ENCODE measurements at regions not wholly inside any gene's neighbourhood (a gene's known extent, or its start where the extent isn't known, plus 50 kb on each side); places are given as distances from the start of the nearest gene placed in this dataset.
A peak's percentile ranks its signal among the peaks of the same experiment; 100 is the strongest.

DNA sequence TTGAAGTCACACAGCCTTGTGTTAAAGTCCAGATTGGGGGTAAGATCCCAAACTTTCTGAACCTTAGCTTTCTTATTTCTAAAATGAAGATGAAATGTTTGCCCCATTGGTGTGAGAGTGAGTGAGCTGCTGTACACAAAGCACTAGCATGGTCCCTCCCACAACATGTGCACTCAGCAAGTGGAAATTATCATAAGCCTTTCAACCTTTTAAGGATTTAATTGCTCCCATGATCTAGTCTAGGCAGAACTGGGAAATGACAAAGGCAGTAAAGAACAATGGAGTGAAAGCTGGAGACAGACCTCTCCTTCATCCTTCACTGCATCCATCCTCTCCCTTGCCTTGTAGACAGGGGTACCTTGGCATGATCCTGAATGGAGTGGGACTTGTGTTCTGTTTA lies 76.0 kb upstream of the GPR12 start:
- Histone ChIP-seq H3K27me3 (ENCODE audit: control insufficient read depth, insufficient read depth, low read length) (peaks cover 5% of the 10 kb centered on the region), H3K9me3 (replicated peaks; ENCODE audit: control insufficient read depth, low read depth, low read length) (no peaks in the 10 kb centered on the region), H3K4me1 (ENCODE audit: control insufficient read depth, insufficient read depth, low read length) (peaks cover 15% of the 10 kb centered on the region), H3K4me3 (ENCODE audit: low read length) (no peak overlapping the region), H3K36me3 (ENCODE audit: control insufficient read depth, insufficient read depth, low read length) (no peaks in the 10 kb centered on the region), H3K27ac (ENCODE audit: low read length) (no peak overlapping the region)
- no peak for DNase-seq

DNA sequence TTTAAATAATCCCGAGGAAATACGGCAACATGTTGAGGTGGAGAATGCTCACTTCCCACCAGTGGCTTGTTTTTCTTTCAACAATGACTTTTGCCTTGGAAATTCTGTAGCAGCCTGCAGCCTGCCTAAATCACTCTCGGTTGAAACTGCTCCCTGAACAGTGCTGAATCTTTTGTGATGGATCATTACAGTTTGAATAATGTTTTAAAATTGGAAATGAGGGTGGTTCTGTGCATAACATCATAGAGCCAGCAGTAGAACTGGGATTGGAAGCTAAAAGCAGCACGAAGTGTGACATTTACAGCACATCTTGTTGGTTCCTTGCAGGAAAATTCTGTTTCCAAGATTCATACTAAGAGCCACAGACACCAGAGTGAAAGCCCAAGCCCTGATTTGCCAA lies 74.1 kb upstream of the GPR12 start:
- no peak overlapping the region for H3K27ac ChIP-seq (ENCODE audit: low read length)
- peaks cover 13% of the 10 kb centered on the region for H3K4me1 ChIP-seq (ENCODE audit: control insufficient read depth, insufficient read depth, low read length)
- DNase-seq, result no peak
- 17% methylated on average over 1 of the region's 4 CpGs for WGBS (ENCODE audit: insufficient coverage)
- peaks cover 5% of the 10 kb centered on the region for H3K27me3 ChIP-seq (ENCODE audit: control insufficient read depth, insufficient read depth, low read length)
- H3K36me3 ChIP-seq (ENCODE audit: control insufficient read depth, insufficient read depth, low read length), result no peaks in the 10 kb centered on the region
- H3K9me3 ChIP-seq (replicated peaks; ENCODE audit: control insufficient read depth, low read depth, low read length), result no peaks in the 10 kb centered on the region
- no peak overlapping the region for H3K4me3 ChIP-seq (ENCODE audit: low read length)

DNA sequence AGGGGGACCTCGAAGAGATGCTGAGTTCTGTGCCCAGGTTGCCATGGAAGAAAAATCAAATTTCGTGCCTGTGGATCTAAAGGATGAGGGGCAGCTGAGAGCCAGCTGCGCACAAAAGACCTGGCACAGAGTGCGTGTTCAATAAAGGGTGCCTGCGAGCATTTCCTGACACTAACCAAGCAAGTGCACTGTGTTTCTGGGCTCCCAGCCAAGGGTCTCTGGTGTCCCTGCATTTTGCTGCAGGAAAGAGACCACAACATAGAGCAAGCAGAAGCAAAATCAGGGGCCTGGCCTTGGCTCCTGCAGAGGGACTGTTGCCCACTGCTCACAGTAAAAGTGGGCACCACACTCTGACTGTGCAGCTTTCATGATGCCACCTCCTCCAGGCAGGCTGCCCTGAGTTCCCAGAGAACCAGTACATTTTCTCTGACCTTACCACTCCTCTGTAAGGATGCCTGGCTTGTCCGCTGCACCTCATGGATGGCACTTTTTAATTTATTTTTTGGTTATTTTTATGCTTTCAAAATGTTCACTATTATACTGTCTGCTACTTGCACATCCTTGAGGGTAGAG lies 70.8 kb upstream of the GPR12 start:
- WGBS (ENCODE audit: insufficient coverage), result 28% methylated on average over 4 of the region's 6 CpGs
- Histone ChIP-seq H3K36me3 (ENCODE audit: control insufficient read depth, insufficient read depth, low read length) (no peaks in the 10 kb centered on the region), H3K27ac (ENCODE audit: low read length) (no peak overlapping the region), H3K4me1 (ENCODE audit: control insufficient read depth, insufficient read depth, low read length) (no peaks in the 10 kb centered on the region), H3K9me3 (replicated peaks; ENCODE audit: control insufficient read depth, low read depth, low read length) (no peaks in the 10 kb centered on the region), H3K4me3 (ENCODE audit: low read length) (no peak overlapping the region), H3K27me3 (ENCODE audit: control insufficient read depth, insufficient read depth, low read length) (peaks cover 3% of the 10 kb centered on the region)
- DNase-seq, result no peak

DNA sequence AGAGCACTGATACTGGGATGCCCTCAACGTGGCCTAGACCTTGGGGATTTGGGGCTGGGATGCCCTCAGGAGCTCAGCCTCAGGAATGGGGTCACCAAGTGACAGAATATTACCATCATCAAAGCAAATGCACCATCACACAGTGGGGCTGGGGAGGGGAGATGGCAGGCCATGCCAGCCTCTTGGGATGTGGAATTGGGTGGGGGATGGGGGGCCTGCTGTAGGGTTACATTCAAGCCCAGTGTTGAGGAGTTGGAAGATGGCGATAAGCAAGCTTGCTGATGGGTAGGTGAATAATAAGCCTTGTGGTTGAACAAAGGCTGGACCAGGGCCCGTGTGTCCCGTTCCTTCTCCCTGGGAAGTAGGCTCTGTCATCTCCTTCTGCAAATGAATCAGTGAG lies 69.1 kb upstream of the GPR12 start:
- 63% methylated on average over 2 of the region's 4 CpGs for WGBS (ENCODE audit: insufficient coverage)
- H3K9me3 ChIP-seq (replicated peaks; ENCODE audit: control insufficient read depth, low read depth, low read length), result no peaks in the 10 kb centered on the region
- no peak for DNase-seq
- H3K27ac ChIP-seq (ENCODE audit: low read length), result no peak overlapping the region
- H3K4me1 ChIP-seq (ENCODE audit: control insufficient read depth, insufficient read depth, low read length), result no peaks in the 10 kb centered on the region
- H3K27me3 ChIP-seq (ENCODE audit: control insufficient read depth, insufficient read depth, low read length), result no peaks in the 10 kb centered on the region
- H3K4me3 ChIP-seq (ENCODE audit: low read length), result no peak overlapping the region
- no peaks in the 10 kb centered on the region for H3K36me3 ChIP-seq (ENCODE audit: control insufficient read depth, insufficient read depth, low read length)

DNA sequence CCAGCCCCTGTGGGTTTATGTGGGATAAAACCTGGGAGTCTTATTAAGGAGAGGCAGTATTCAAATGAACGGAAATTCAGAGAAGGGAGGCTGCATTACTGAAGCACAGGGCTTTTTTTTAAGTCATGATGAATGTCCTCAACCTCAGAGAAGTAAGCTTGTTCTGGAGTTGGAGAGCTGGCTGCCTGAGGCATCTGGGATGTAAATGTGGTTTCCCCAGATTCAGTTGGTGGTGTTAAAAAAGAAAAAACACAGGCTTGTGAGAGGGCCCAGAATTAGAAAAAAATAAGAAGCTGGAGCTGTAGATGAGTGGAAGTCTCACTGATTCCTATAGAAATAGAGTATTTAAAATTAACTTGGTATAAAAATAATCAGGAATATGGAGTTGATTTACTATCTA lies 64.0 kb upstream of the GPR12 start:
- no peak overlapping the region for H3K27ac ChIP-seq (ENCODE audit: low read length)
- H3K4me3 ChIP-seq (ENCODE audit: low read length), result no peak overlapping the region
- H3K4me1 ChIP-seq (ENCODE audit: control insufficient read depth, insufficient read depth, low read length), result no peaks in the 10 kb centered on the region
- no peak for DNase-seq
- no peaks in the 10 kb centered on the region for H3K9me3 ChIP-seq (replicated peaks; ENCODE audit: control insufficient read depth, low read depth, low read length)
- no peaks in the 10 kb centered on the region for H3K27me3 ChIP-seq (ENCODE audit: control insufficient read depth, insufficient read depth, low read length)
- no peaks in the 10 kb centered on the region for H3K36me3 ChIP-seq (ENCODE audit: control insufficient read depth, insufficient read depth, low read length)
- WGBS (ENCODE audit: insufficient coverage), result no CpG with 5 or more reads among the region's 1 CpG

DNA sequence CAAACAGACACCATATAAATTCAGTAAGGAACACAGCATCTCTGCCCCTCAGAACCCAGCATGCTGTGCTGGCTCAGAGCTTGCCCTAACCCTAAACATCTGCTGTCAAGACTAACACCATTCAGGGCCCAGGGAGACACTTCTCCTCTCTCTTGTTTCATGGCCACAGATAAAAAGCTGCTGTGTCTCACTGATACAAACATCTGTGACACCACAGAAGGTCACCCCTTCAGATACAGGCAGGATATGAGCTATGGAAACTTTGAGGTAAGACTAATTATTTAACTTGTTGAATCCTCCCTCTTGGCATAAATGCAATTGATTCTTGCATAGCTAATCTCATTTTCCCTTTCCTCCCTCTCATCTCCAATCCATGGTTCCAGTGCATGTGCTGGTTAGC lies 61.6 kb upstream of the GPR12 start:
- Histone ChIP-seq H3K27ac (ENCODE audit: low read length) (no peak overlapping the region), H3K9me3 (replicated peaks; ENCODE audit: control insufficient read depth, low read depth, low read length) (no peaks in the 10 kb centered on the region), H3K36me3 (ENCODE audit: control insufficient read depth, insufficient read depth, low read length) (no peaks in the 10 kb centered on the region), H3K4me1 (ENCODE audit: control insufficient read depth, insufficient read depth, low read length) (peaks cover 5% of the 10 kb centered on the region), H3K4me3 (ENCODE audit: low read length) (no peak overlapping the region), H3K27me3 (ENCODE audit: control insufficient read depth, insufficient read depth, low read length) (no peaks in the 10 kb centered on the region)
- DNase-seq, result no peak

DNA sequence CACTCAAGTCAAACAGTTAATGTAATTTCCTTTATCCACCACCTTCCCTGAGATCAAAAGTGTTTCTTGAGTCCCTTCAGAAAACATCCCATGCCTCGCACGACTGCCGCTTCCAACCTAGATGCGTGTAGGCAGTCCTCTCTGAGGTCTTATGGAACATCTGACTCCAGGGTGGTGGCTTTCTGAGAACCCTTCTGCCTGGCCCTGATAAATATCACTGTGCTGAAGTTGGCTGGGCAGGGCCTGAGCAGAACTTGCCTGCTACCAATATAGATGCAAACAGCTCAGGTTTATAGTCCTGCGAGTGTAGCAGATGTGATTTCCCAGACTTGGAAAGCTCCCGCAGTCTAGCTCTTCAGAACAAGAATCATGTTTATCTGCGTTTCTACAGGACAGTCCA lies 61.1 kb upstream of the GPR12 start:
- Histone ChIP-seq H3K9me3 (replicated peaks; ENCODE audit: control insufficient read depth, low read depth, low read length) (no peaks in the 10 kb centered on the region), H3K27ac (ENCODE audit: low read length) (no peak overlapping the region), H3K4me1 (ENCODE audit: control insufficient read depth, insufficient read depth, low read length) (peaks cover 5% of the 10 kb centered on the region), H3K27me3 (ENCODE audit: control insufficient read depth, insufficient read depth, low read length) (no peaks in the 10 kb centered on the region), H3K4me3 (ENCODE audit: low read length) (no peak overlapping the region), H3K36me3 (ENCODE audit: control insufficient read depth, insufficient read depth, low read length) (no peaks in the 10 kb centered on the region)
- WGBS (ENCODE audit: insufficient coverage), result 71% methylated on average over 5 of the region's 7 CpGs
- no peak for DNase-seq

DNA sequence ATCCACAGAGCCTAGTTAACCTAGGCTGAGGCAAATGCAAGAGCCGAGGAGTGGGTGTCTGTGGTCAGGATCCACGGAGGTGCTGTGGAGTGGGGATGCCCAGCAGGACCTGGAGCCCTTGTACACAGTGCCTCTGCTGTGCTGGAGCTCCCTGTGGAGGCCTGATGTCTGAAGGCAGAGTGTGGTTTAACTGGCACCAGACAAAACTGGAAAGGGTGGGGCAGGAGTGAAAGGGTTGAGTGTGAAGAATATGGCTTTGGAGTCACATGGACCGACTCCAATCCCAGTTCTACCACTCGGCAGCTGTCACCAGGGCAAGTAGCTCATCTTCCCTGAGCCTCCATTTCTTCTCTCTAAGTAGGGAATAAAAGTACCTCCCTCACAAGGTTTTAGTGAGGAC lies 60.3 kb upstream of the GPR12 start:
- Histone ChIP-seq H3K36me3 (ENCODE audit: control insufficient read depth, insufficient read depth, low read length) (no peaks in the 10 kb centered on the region), H3K9me3 (replicated peaks; ENCODE audit: control insufficient read depth, low read depth, low read length) (no peaks in the 10 kb centered on the region), H3K27ac (ENCODE audit: low read length) (no peak overlapping the region), H3K4me3 (ENCODE audit: low read length) (no peak overlapping the region), H3K27me3 (ENCODE audit: control insufficient read depth, insufficient read depth, low read length) (no peaks in the 10 kb centered on the region), H3K4me1 (ENCODE audit: control insufficient read depth, insufficient read depth, low read length) (peaks cover 11% of the 10 kb centered on the region)
- DNase-seq, result no peak
- 90% methylated on average over 2 of the region's 4 CpGs for WGBS (ENCODE audit: insufficient coverage)

DNA sequence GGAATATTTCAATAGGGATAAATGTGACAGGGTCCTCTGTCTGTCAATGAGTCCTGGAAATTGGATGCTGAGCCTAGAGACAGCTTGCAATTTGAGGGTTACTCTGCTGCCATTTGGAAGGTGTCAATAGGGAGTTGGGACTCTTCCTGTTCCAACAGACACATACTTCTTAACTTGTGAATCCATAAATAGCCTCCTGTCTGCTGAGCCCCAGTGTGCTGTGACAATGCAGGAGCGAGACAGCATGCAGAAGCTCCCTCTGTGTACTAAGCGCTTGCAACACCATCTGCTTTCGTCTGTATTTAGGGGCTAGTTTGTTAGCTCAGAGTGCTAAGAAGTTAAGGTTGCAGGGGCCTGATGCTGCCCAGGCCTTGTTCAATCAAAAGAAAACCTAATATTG lies 58.5 kb upstream of the GPR12 start:
- Histone ChIP-seq H3K27ac (ENCODE audit: low read length) (no peak overlapping the region), H3K9me3 (replicated peaks; ENCODE audit: control insufficient read depth, low read depth, low read length) (no peaks in the 10 kb centered on the region), H3K36me3 (ENCODE audit: control insufficient read depth, insufficient read depth, low read length) (no peaks in the 10 kb centered on the region), H3K4me1 (ENCODE audit: control insufficient read depth, insufficient read depth, low read length) (peaks cover 11% of the 10 kb centered on the region), H3K4me3 (ENCODE audit: low read length) (no peak overlapping the region), H3K27me3 (ENCODE audit: control insufficient read depth, insufficient read depth, low read length) (no peaks in the 10 kb centered on the region)
- no peak for DNase-seq
- WGBS (ENCODE audit: insufficient coverage), result 43% methylated on average over 3 of the region's 3 CpGs

DNA sequence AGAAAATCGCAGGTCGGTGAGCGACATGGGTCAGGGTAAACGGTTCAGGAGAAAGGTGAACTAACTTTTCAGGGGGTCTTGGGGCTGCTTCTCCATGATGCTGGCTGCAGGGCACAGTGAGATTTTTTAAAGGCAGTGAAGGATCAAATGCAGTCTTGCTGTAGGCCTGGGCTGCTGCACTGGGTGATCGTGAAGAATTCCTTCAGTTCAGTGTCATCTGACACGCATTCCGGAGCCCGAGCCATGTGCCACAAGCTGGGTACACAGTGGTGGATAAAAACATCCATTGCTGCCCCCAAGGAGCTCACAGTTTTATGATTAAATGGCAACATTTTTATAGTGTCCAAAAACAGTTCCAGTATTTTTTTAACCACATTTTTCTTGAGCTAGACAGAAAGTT lies 56.3 kb upstream of the GPR12 start:
- WGBS (ENCODE audit: insufficient coverage), result 52% methylated on average over 8 of the region's 8 CpGs
- no peaks in the 10 kb centered on the region for H3K27me3 ChIP-seq (ENCODE audit: control insufficient read depth, insufficient read depth, low read length)
- no peaks in the 10 kb centered on the region for H3K9me3 ChIP-seq (replicated peaks; ENCODE audit: control insufficient read depth, low read depth, low read length)
- no peak overlapping the region for H3K27ac ChIP-seq (ENCODE audit: low read length)
- H3K4me1 ChIP-seq (ENCODE audit: control insufficient read depth, insufficient read depth, low read length), result peaks cover 11% of the 10 kb centered on the region
- no peaks in the 10 kb centered on the region for H3K36me3 ChIP-seq (ENCODE audit: control insufficient read depth, insufficient read depth, low read length)
- no peak for DNase-seq
- no peak overlapping the region for H3K4me3 ChIP-seq (ENCODE audit: low read length)

DNA sequence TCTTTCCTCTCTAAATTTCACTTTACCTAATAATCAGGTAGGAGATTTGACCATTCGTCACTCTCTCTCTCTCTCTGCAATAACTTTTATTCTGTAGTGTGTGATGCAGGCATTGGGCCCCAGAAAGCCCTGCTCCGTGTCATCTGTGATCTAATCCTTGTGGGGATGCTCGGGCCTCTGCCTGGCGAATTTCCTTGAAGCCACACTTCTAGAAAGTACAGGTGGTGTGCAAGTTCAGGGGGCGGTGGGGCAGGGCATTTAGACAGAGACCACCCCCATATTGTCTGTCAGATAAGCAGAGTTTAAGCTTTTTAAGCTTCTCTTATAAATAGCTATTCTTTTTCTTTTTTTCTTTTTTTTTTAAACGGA lies 53.4 kb upstream of the GPR12 start:
- H3K27ac ChIP-seq (ENCODE audit: low read length), result peak overlapping the region; percentile 7

More for the DNA sequence above, 53.4 kb upstream of the GPR12 start:
- WGBS (ENCODE audit: insufficient coverage), result no CpG with 5 or more reads among the region's 6 CpGs
- Histone ChIP-seq H3K36me3 (ENCODE audit: control insufficient read depth, insufficient read depth, low read length) (no peaks in the 10 kb centered on the region), H3K9me3 (replicated peaks; ENCODE audit: control insufficient read depth, low read depth, low read length) (no peaks in the 10 kb centered on the region), H3K4me1 (ENCODE audit: control insufficient read depth, insufficient read depth, low read length) (peaks cover 7% of the 10 kb centered on the region), H3K27me3 (ENCODE audit: control insufficient read depth, insufficient read depth, low read length) (no peaks in the 10 kb centered on the region), H3K4me3 (ENCODE audit: low read length) (no peak overlapping the region)
- no peak for DNase-seq

Measured in muscle of leg (tissue), 3 donors.